GM19397 (cell line): ENCODE measurements at regions not wholly inside any gene's neighbourhood (a gene's known extent, or its start where the extent isn't known, plus 50 kb on each side); places are given as distances from the start of the nearest gene placed in this dataset.

Experiments
- ATAC-seq: cut with Tn5 transposase; IDR thresholded peaks from one replicate; pipeline ENCODE4 v1.9.1; 2021; ENCODE audit warnings: mild to moderate bottlenecking, moderate library complexity; ENCODE audit not compliant: unreplicated experiment

GRCh38 chr7:18306696-18307095, 188.9 kb upstream of the HDAC9 start:
- ATAC-seq: no peak

- ATAC-seq: no peak
Measured at GRCh38 chr7:18308938-18309337, 186.6 kb upstream of the HDAC9 start.

- no peak for ATAC-seq
Measured at GRCh38 chr7:18312482-18312881, 183.1 kb upstream of the HDAC9 start.

GRCh38 chr7:18313965-18314364, 181.6 kb upstream of the HDAC9 start:
- ATAC-seq: no peak

- ATAC-seq: no peak
Measured at GRCh38 chr7:18315241-18315640, 180.3 kb upstream of the HDAC9 start.

- ATAC-seq: no peak
Measured at GRCh38 chr7:18317941-18318340, 177.6 kb upstream of the HDAC9 start.

- no peak for ATAC-seq
Measured at GRCh38 chr7:18320422-18320821, 175.1 kb upstream of the HDAC9 start.

- peak; percentile 77 for ATAC-seq
Measured at GRCh38 chr7:18320971-18321567, 174.5 kb upstream of the HDAC9 start.

GRCh38 chr7:18330548-18330947, 165.0 kb upstream of the HDAC9 start:
- ATAC-seq: no peak

GRCh38 chr7:18336626-18337025, 158.9 kb upstream of the HDAC9 start:
- ATAC-seq: no peak

GRCh38 chr7:18337048-18337809, 158.3 kb upstream of the HDAC9 start:
- no peak for ATAC-seq

GRCh38 chr7:18338910-18339523, 156.5 kb upstream of the HDAC9 start:
- ATAC-seq: no peak

GRCh38 chr7:18341756-18342155, 153.8 kb upstream of the HDAC9 start:
- ATAC-seq: no peak

- no peak for ATAC-seq
Measured at GRCh38 chr7:18343047-18343446, 152.5 kb upstream of the HDAC9 start.

- ATAC-seq: no peak
Measured at GRCh38 chr7:18344536-18344935, 151.0 kb upstream of the HDAC9 start.

- ATAC-seq: peak; percentile 55
Measured at GRCh38 chr7:18345641-18346234, 149.8 kb upstream of the HDAC9 start.

GRCh38 chr7:18347170-18347569, 148.4 kb upstream of the HDAC9 start:
- no peak for ATAC-seq

GRCh38 chr7:18350678-18351077, 144.9 kb upstream of the HDAC9 start:
- no peak for ATAC-seq

GRCh38 chr7:18352339-18353255, 143.0 kb upstream of the HDAC9 start:
- ATAC-seq: no peak

- ATAC-seq: no peak
Measured at GRCh38 chr7:18353339-18353738, 142.2 kb upstream of the HDAC9 start.
